H1 (cell line): ENCODE measurements at regions not wholly inside any gene's neighbourhood (a gene's known extent, or its start where the extent isn't known, plus 50 kb on each side); places are given as distances from the start of the nearest gene placed in this dataset.

ENCODE experiments used
- BACH1 ChIP-seq: IDR thresholded peaks from 2 replicates; pipeline ENCODE4 v1.6.1; 2012; ENCODE audit warnings: low read length, improper control_type of control experiment
- CBX8 ChIP-seq: fragments of 300-800, 300-1000 bp; sonication (generic); IDR thresholded peaks from 2 replicates; pipeline ENCODE4 v1.7.1; 2016; ENCODE audit warnings: low read depth, low read length, borderline replicate concordance
- CHD2 ChIP-seq: IDR thresholded peaks from 2 replicates; pipeline ENCODE4 v1.6.1; 2012; ENCODE audit warnings: low read length, improper control_type of control experiment
- FOSL1 ChIP-seq: IDR thresholded peaks from 2 replicates; pipeline ENCODE4 v1.6.1; 2011; ENCODE audit warnings: mild to moderate bottlenecking, low read depth, low read length, moderate library complexity; ENCODE audit not compliant: insufficient read depth
- HDAC6 ChIP-seq: IDR thresholded peaks from one replicate; pipeline ENCODE4 v1.7.1; 2012; ENCODE audit warnings: low read depth, mild to moderate bottlenecking, inconsistent platforms, low read length, moderate library complexity
- KDM4A ChIP-seq: IDR thresholded peaks from one replicate; pipeline ENCODE4 v1.7.1; 2012; ENCODE audit warnings: low read depth, mild to moderate bottlenecking, moderate library complexity, low read length, inconsistent platforms; ENCODE audit not compliant: severe bottlenecking
- RBBP5 ChIP-seq: IDR thresholded peaks from 2 replicates; pipeline ENCODE4 v1.7.1; 2012; ENCODE audit warnings: low read depth, mild to moderate bottlenecking, inconsistent platforms, low read length, moderate library complexity, borderline replicate concordance
- SAP30 ChIP-seq: fragments of 300-600 bp; sonication (generic); IDR thresholded peaks from 2 replicates; pipeline ENCODE4 v1.7.1; 2012; ENCODE audit warnings: low read length, moderate library complexity, mild to moderate bottlenecking, inconsistent platforms; ENCODE audit not compliant: insufficient read depth, insufficient replicate concordance
- SIN3A ChIP-seq, 2 experiments: IDR thresholded peaks in 1 of 2; conservative IDR thresholded peaks in 1 of 2; 2 replicates each; pipeline ENCODE4 v1.6.1; 2011 to 2012; ENCODE audit warnings: low read length in 2 of 2, improper control_type of control experiment in 1 of 2, low read depth in 1 of 2, mild to moderate bottlenecking in 1 of 2
- SP1 ChIP-seq: IDR thresholded peaks from 2 replicates; pipeline ENCODE4 v1.6.1; 2011; ENCODE audit warnings: low read depth, low read length
- SP2 ChIP-seq: IDR thresholded peaks from 2 replicates; pipeline ENCODE4 v1.6.1; 2012; ENCODE audit warnings: mild to moderate bottlenecking, low read length, inconsistent platforms
- SUZ12 ChIP-seq: fragments of 200-600 bp; sonication (generic); IDR thresholded peaks from 2 replicates; pipeline ENCODE4 v1.6.1; 2012; ENCODE audit warnings: mild to moderate bottlenecking, inconsistent platforms, low read length, moderate library complexity, mixed read lengths
- TAF1 ChIP-seq: IDR thresholded peaks from 2 replicates; pipeline ENCODE4 v1.6.1; 2011; ENCODE audit warnings: mild to moderate bottlenecking, low read depth, low read length
- TAF7 ChIP-seq: optimal IDR thresholded peaks from 2 replicates; pipeline ENCODE3; 2011; ENCODE audit warnings: low read depth, mild to moderate bottlenecking, inconsistent platforms, low read length, moderate library complexity, borderline replicate concordance
- TCF12 ChIP-seq: IDR thresholded peaks from 2 replicates; pipeline ENCODE4 v1.6.1; 2011; ENCODE audit warnings: low read depth, mild to moderate bottlenecking, low read length
- TEAD4 ChIP-seq: IDR thresholded peaks from 2 replicates; pipeline ENCODE4 v1.6.1; 2012; ENCODE audit warnings: low read depth, low read length, inconsistent platforms, mixed read lengths
- USF2 ChIP-seq: IDR thresholded peaks from 2 replicates; pipeline ENCODE4 v1.6.1; 2011; ENCODE audit warnings: low read length, improper control_type of control experiment

GRCh38 chr22:34502821-34503220 lies 563.1 kb upstream of the ISX start (continued):
- TF ChIP-seq SP1: no peak
- TF ChIP-seq CBX8: no peak
- TF ChIP-seq FOSL1: no peak
- TF ChIP-seq SUZ12: no peak
- no peak for TF ChIP-seq HDAC6
- TF ChIP-seq SIN3A (conservative IDR thresholded peaks at IDR 0.05 in 1 of 2, IDR thresholded peaks at IDR 0.05 in 1 of 2; ENCODE audit: low read depth in 1 of 2, low read length in 2 of 2): no peak
- TF ChIP-seq SP2: no peak
- TF ChIP-seq TAF7: no peak
- TF ChIP-seq USF2: no peak
- TF ChIP-seq TEAD4: no peak
- TF ChIP-seq CHD2: no peak
- no peak for TF ChIP-seq TCF12
- TF ChIP-seq BACH1: no peak
- TF ChIP-seq RBBP5: no peak
- no peak for TF ChIP-seq SAP30
- no peak for TF ChIP-seq TAF1
- TF ChIP-seq KDM4A: no peak
